ENCODE measurements at regions not wholly inside any gene's neighbourhood (a gene's known extent, or its start where the extent isn't known, plus 50 kb on each side); places are given as distances from the start of the nearest gene placed in this dataset.

DNA sequence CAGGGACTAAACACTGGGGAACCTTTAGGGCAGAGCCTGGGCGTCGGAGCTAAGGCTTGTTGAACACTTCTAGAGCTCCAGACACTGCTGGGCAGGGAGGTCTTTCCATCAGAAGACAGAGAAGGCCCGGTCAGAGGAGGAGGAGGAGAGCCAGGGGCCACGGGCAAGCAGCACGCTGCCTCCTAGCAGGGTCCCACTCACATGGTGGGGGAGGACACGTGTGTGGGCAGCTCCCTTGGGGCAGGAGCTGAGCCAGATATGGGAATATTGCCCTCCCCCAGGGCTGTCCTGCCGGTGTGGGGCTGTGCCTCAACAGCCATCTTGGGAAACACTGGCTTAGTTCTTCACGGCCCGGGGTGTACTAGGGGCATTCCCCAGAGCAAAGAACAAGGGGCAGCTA, 89.6 kb upstream of the TLE3 start:
- TF ChIP-seq, protein P1, sequence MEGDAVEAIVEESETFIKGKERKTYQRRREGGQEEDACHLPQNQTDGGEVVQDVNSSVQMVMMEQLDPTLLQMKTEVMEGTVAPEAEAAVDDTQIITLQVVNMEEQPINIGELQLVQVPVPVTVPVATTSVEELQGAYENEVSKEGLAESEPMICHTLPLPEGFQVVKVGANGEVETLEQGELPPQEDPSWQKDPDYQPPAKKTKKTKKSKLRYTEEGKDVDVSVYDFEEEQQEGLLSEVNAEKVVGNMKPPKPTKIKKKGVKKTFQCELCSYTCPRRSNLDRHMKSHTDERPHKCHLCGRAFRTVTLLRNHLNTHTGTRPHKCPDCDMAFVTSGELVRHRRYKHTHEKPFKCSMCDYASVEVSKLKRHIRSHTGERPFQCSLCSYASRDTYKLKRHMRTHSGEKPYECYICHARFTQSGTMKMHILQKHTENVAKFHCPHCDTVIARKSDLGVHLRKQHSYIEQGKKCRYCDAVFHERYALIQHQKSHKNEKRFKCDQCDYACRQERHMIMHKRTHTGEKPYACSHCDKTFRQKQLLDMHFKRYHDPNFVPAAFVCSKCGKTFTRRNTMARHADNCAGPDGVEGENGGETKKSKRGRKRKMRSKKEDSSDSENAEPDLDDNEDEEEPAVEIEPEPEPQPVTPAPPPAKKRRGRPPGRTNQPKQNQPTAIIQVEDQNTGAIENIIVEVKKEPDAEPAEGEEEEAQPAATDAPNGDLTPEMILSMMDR (IDR thresholded peaks at IDR 0.05; ENCODE audit: extremely low read depth, insufficient read depth, missing control alignments) = no peak
- in situ Hi-C loops (cut with MboI; ENCODE audit: low pct_unique_long_range_greater_than_20kb, low sequenced_read_pairs, unreplicated experiment) = no loop called here
- no peak for DNase-seq (ENCODE audit: low spot score)

DNA sequence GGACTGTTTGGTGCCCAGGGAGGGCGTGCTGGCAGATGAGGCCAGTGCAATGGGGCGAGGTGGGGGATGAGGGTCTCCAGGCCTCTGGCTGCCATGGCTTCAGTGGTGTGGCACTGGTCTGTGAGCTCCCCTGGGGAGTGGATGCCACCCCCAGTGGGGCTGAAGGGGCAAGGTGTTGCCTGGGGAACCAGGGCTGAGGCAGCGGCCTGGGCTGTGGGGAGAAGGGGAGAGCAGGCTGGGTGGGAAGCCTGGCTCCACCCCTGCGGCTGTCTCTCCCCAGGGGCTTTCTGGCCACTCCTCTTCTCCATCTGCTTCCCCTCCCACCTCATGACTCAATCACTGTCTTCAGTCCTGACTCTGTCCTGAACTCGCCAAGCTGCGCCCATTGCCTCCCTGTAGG, 88.4 kb upstream of the TLE3 start:
- in situ Hi-C loops (cut with MboI; ENCODE audit: low pct_unique_long_range_greater_than_20kb, low sequenced_read_pairs, unreplicated experiment) = no loop called here
- TF ChIP-seq, protein P1 (IDR thresholded peaks at IDR 0.05; ENCODE audit: extremely low read depth, insufficient read depth, missing control alignments) = no peak
- DNase-seq (ENCODE audit: low spot score) = no peak

DNA sequence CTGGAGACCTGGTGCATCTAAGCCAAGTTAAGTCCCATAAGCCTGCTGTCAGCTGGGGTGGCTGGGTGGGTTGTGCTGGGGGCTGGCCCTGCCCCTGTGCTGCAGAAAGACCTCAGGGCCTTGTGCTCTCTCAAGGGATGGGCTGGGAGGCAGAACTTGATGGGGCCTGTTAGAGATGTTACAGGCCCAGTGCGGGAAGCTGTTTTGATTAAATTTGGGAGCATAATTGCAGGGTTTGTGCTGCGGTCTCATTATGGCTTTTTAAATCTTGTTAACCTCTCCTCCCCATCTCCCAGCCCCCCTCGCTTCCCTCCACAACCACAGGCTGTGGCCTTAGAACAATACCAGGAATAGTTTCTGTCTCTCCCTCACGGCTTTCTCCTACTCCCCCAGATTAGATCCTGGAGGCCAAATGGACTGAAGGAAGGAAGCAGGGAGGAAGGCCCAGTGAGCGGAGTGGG, 87.6 kb upstream of the TLE3 start:
- no peak for DNase-seq (ENCODE audit: low spot score)
- in situ Hi-C loops (cut with MboI; ENCODE audit: low pct_unique_long_range_greater_than_20kb, low sequenced_read_pairs, unreplicated experiment) = no loop called here
- TF ChIP-seq, protein P1 (IDR thresholded peaks at IDR 0.05; ENCODE audit: extremely low read depth, insufficient read depth, missing control alignments) = no peak

DNA sequence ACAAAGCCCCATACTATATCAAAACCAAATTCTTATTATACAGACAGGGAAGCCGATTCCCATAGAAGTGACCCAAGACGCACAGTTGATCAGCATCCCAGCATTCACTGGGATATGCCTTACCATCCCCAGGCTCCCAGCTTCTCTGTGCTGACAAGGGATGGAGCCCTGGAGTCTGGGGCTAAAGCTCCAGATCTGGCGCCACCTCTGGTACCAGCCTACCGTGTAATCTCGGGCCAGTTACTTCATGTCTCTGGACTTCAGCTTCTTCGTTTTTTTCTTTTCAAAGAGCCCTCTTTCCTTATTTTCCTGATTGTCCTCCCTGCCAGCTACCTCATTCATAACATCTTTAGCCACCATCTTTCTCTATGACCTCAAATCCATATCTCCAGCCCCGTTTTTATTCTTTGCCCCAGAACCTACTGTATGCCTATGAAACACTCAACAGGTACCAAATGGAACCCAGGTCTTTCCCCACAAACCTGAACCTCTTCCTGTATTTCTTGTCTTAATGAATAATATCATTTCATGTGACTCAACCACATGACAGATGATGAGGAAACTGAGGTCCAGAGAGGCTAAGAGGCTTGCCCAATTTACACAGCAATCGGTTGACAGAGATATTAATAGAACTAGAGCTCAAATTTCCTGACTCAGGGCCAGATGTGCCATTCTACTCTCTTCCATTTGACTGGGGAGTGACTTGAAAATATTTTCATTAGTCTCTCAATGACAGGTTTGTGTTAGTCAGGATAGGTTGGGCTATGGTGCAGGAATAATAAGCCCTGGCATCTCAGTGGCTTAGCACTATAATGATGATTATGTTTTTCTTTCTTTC, 85.4 kb upstream of the TLE3 start:
- TF ChIP-seq, protein P1 (IDR thresholded peaks at IDR 0.05; ENCODE audit: extremely low read depth, insufficient read depth, missing control alignments) = no peak
- in situ Hi-C loops (cut with MboI; ENCODE audit: low pct_unique_long_range_greater_than_20kb, low sequenced_read_pairs, unreplicated experiment) = no loop called here
- no peak for DNase-seq (ENCODE audit: low spot score)

DNA sequence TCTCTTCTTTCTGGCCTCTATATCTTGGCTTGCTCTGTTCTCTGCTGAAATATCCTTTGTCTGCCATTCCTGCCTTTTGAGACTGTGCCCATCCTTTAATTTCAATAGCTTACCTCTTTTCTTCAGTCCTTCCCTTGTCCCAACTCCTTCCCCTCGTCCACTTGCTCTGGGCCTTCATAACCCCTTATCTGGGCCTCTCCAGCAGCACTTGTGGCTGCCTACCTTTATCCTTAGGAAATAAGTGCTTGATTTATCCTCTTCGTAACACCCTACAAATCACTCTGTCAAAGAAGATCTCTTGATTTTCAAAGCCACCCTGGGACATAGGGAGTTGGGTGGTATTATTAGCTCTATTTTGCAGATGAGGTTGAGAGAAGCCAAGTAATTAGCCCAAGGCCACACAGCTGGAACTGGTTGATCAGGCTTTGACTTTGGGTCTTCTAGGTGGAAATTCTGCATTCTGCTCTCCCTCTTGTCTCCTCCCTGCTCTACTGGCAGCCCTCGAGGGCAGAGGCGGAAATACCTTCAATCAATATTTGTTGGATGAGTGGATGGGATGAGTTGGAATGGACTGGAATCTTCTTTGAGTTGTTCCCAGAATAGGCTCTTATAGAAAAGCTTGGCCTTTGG, 84.0 kb upstream of the TLE3 start:
- DNase-seq (ENCODE audit: low spot score) = no peak
- TF ChIP-seq, protein P1 (IDR thresholded peaks at IDR 0.05; ENCODE audit: extremely low read depth, insufficient read depth, missing control alignments) = no peak
- in situ Hi-C loops (cut with MboI; ENCODE audit: low pct_unique_long_range_greater_than_20kb, low sequenced_read_pairs, unreplicated experiment) = no loop called here

DNA sequence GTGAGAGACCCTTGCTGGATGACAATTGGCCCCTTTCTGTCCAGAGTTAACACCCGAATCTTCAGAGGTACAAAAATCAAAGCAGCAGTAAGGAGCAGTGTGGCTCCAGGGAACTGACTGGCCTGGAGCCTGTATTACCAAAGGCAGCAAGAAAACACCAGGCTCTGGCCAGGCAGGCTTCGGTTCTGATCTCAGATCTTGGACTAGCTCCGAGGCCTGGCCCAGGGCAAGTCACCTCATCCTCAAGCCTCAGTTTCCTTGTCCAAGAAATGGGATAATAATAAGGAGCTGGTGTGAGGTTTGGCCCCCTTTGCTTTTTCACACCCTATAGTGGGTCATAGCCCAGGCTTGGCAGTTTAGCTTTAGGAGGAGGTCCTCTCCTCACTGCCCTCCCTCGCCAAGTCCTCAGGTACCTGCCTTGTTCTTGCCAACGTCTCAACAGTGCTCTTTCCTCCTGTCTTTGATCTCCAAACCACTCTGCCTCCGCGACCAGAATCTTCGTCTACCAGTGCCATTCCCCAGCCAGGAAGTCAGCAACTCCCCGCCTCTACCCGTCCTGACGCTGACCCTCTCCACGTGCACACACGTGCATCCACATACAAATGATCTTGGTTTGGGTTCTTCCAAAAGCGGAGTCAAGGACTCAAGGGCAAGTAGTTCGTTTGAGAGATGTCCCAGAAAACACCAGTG, 82.6 kb upstream of the TLE3 start:
- DNase-seq (ENCODE audit: low spot score) = no peak
- in situ Hi-C loops (cut with MboI; ENCODE audit: low pct_unique_long_range_greater_than_20kb, low sequenced_read_pairs, unreplicated experiment) = no loop called here
- TF ChIP-seq, protein P1 (IDR thresholded peaks at IDR 0.05; ENCODE audit: extremely low read depth, insufficient read depth, missing control alignments) = no peak

Data from GM13977 (cell line).